ENCODE measurements at regions not wholly inside any gene's neighbourhood (a gene's known extent, or its start where the extent isn't known, plus 50 kb on each side); places are given as distances from the start of the nearest gene placed in this dataset.

GRCh38 chr12:24373004-24373403 is 423.5 kb upstream of the SOX5 start:
- TF ChIP-seq CTCF (IDR thresholded peaks at IDR 0.05): no peak
- no peak for TF ChIP-seq ZNF121 (CRISPR knock-in tag; IDR thresholded peaks at IDR 0.05)
- no peak for TF ChIP-seq CREM (CRISPR knock-in tag; IDR thresholded peaks at IDR 0.05)
- no peak for TF ChIP-seq ESRRA (CRISPR knock-in tag; IDR thresholded peaks at IDR 0.05; ENCODE audit: borderline replicate concordance)
- TF ChIP-seq PREB (CRISPR knock-in tag; IDR thresholded peaks at IDR 0.05; ENCODE audit: borderline replicate concordance): no peak
- no peak for TF ChIP-seq SP1 (CRISPR knock-in tag; conservative IDR thresholded peaks at IDR 0.05)
- no peak for TF ChIP-seq PRRX2 (CRISPR knock-in tag; IDR thresholded peaks at IDR 0.05)
- TF ChIP-seq ATF1 (CRISPR knock-in tag; IDR thresholded peaks at IDR 0.05): no peak
- TF ChIP-seq TCF7 (CRISPR knock-in tag; IDR thresholded peaks at IDR 0.05; ENCODE audit: low read depth): no peak
- TF ChIP-seq ZSCAN18 (CRISPR knock-in tag; IDR thresholded peaks at IDR 0.05): no peak
- no peak for TF ChIP-seq MAX (CRISPR knock-in tag; IDR thresholded peaks at IDR 0.05)
- TF ChIP-seq ZNF232 (CRISPR knock-in tag; IDR thresholded peaks at IDR 0.05): no peak

Data from WTC11 (cell line).